K562 (cell line): ENCODE measurements at regions not wholly inside any gene's neighbourhood (a gene's known extent, or its start where the extent isn't known, plus 50 kb on each side); places are given as distances from the start of the nearest gene placed in this dataset.

Experiments used
- ATAC-seq: fragments of 200-7000 bp; cut with Tn5 transposase; 3 replicates; pipeline ENCODE4 v1.9.1; 2020; ENCODE audit warnings: moderate library complexity
- BruUV-seq: library from RNA; stranded (reverse); fragments of 400-500 nt; replicated peaks from 2 replicates; lab custom pipeline; 2021; lab: Mats Ljungman, UMichigan
- CTCF ChIA-PET: fragments of 300-600 bp; formaldehyde crosslinking; extraction: SDS; loops from one replicate; lab custom pipeline; 2021; ENCODE audit warnings: low intra/inter-chr PET ratio; lab: Yijun Ruan, JAX
- POLR2A ChIA-PET: fragments of 300-600, 350-650 bp; sonication (Branson Sonifier 250); formaldehyde crosslinking; extraction: SDS; loops from one replicate; lab custom pipeline; 2021; ENCODE audit warnings: antibody characterized with exemption, inconsistent platforms; lab: Yijun Ruan, JAX
- DNase-seq, 4 experiments: peaks; one replicate each; pipeline versions ENCODE4 v3.0.0 to v3.0.0-alpha.2; 2011 to 2018; ENCODE audit warnings: low spot score in 3 of 4, mixed read lengths in 3 of 4; ENCODE audit errors: extremely low read depth in 1 of 4
- FAIRE-seq: peaks from 2 replicates; lab custom pipeline; 2011; peaks lifted over from hg19 to GRCh38; lab: Jason Lieb, UNC
- H2AFZ ChIP-seq: 2 replicates; pipeline ENCODE4 v1.6.0; 2011; ENCODE audit warnings: low read depth, low read length, control low read depth, inconsistent platforms
- H3K27ac ChIP-seq: fragments of 200-600 bp; 3 replicates; pipeline ENCODE4 v1.8.0; 2011; ENCODE audit warnings: low read depth, mild to moderate bottlenecking, control low read depth, inconsistent platforms, low read length, moderate library complexity, mixed read lengths; ENCODE audit errors: extremely low read depth
- H3K27me3 ChIP-seq, 2 experiments: fragments of 300-600 bp in 1 of 2; 2 replicates in 1 of 2; 3 replicates in 1 of 2; pipeline versions ENCODE4 v1.6.0 to v1.8.0; 2011; ENCODE audit warnings: inconsistent platforms in 2 of 2, low read length in 2 of 2, mild to moderate bottlenecking in 1 of 2, mixed read lengths in 1 of 2, moderate library complexity in 1 of 2; ENCODE audit not compliant: control insufficient read depth in 2 of 2, insufficient read depth in 2 of 2
- H3K36me3 ChIP-seq: fragments of 300-600 bp; 3 replicates; pipeline ENCODE4 v1.8.0; 2011; ENCODE audit warnings: mild to moderate bottlenecking, low read length, inconsistent platforms; ENCODE audit not compliant: control insufficient read depth, insufficient read depth
- H3K4me1 ChIP-seq, 2 experiments: fragments of 200-600 bp in 1 of 2; replicated peaks in 1 of 2; 2 replicates in 1 of 2; 3 replicates in 1 of 2; pipeline versions ENCODE4 v1.5.1 to v1.8.0; 2011; ENCODE audit warnings: inconsistent platforms in 2 of 2, low read length in 2 of 2, mild to moderate bottlenecking in 1 of 2, mixed read lengths in 1 of 2, moderate library complexity in 1 of 2; ENCODE audit not compliant: control insufficient read depth in 2 of 2, insufficient read depth in 2 of 2
- H3K4me2 ChIP-seq: 2 replicates; pipeline ENCODE4 v1.6.1; 2011; ENCODE audit warnings: low read length, control low read depth, inconsistent platforms, mixed read lengths; ENCODE audit not compliant: insufficient read depth
- H3K4me3 ChIP-seq: fragments of 200-600 bp; sonication (generic), shearing (Covaris generic); 2 replicates; pipeline ENCODE4 v1.5.1; 2016; ENCODE audit warnings: control low read depth, inconsistent platforms
- H3K79me2 ChIP-seq: fragments of 200-600 bp; 3 replicates; pipeline ENCODE4 v1.8.0; 2011; ENCODE audit warnings: low read length, inconsistent platforms; ENCODE audit not compliant: control insufficient read depth, insufficient read depth
- H3K9ac ChIP-seq, 2 experiments: 2 replicates each; pipeline versions ENCODE4 v1.6.0 to v1.6.1; 2011; ENCODE audit warnings: low read depth in 2 of 2, low read length in 2 of 2, control low read depth in 1 of 2, inconsistent platforms in 1 of 2, mild to moderate bottlenecking in 1 of 2, mixed read lengths in 1 of 2; ENCODE audit not compliant: insufficient read depth in 1 of 2
- H3K9me1 ChIP-seq: one replicate; pipeline ENCODE4 v1.6.0; 2011; ENCODE audit warnings: inconsistent platforms, mild to moderate bottlenecking, low read length, moderate library complexity; ENCODE audit not compliant: control insufficient read depth, insufficient read depth
- H3K9me3 ChIP-seq: replicated peaks from 2 replicates; pipeline ENCODE4 v1.5.1; 2011; ENCODE audit warnings: low read depth, low read length, inconsistent platforms; ENCODE audit not compliant: control insufficient read depth, insufficient read depth
- H4K20me1 ChIP-seq: replicated peaks from 2 replicates; pipeline ENCODE4 v1.6.1; 2011; ENCODE audit warnings: low read length, inconsistent platforms, mixed read lengths; ENCODE audit not compliant: control insufficient read depth, insufficient read depth
- AFF1 ChIP-seq, 2 experiments: fragments of 450-650 bp; IDR thresholded peaks; 2 replicates each; pipeline ENCODE4 v1.6.1; 2018; ENCODE audit warnings: mild to moderate bottlenecking in 2 of 2, low read depth in 1 of 2; ENCODE audit not compliant: partially characterized antibody in 2 of 2
- EP300 ChIP-seq: IDR thresholded peaks from 2 replicates; pipeline ENCODE4 v1.6.1; 2012; ENCODE audit warnings: low read length, improper control_type of control experiment
- MBD2 ChIP-seq: sonication (generic); IDR thresholded peaks from 2 replicates; pipeline ENCODE4 v1.6.1; 2016; ENCODE audit warnings: low read depth, borderline replicate concordance
- ZBTB12 ChIP-seq: fragments of 250-450 bp; sonication (Bioruptor Pico); IDR thresholded peaks from 2 replicates; pipeline ENCODE4 v1.4.0; 2020
- ZBTB9 ChIP-seq: fragments of 450-650 bp; formaldehyde crosslinking; IDR thresholded peaks from 2 replicates; pipeline ENCODE4 v1.4.0; 2020; ENCODE audit warnings: mild to moderate bottlenecking, moderate library complexity
- ZNF780A ChIP-seq: fragments of 250-450 bp; sonication (Bioruptor Pico); IDR thresholded peaks from 2 replicates; pipeline ENCODE4 v1.5.0; 2021; ENCODE audit warnings: mild to moderate bottlenecking
- in situ Hi-C: fragments of 300-500 bp; cut with MboI; formaldehyde crosslinking; loops from 4 replicates; pipeline ENCODE4 v1.15.0; 2018; ENCODE audit warnings: inconsistent platforms, mixed read lengths
- intact Hi-C: fragments of 100-400 bp; cut with micrococcal nuclease; formaldehyde crosslinking; loops from 2 replicates; pipeline ENCODE4 v1.14.2; 2022

GRCh38 chr12:42823679-42824078 is 234.1 kb upstream of the PRICKLE1 start:
- DNase-seq, result no peak

More at GRCh38 chr12:42823679-42824078, 234.1 kb upstream of the PRICKLE1 start:
- H3K9me1 ChIP-seq, result no peaks in the 10 kb centered on the region
- peak; percentile 49 for FAIRE-seq
- in situ Hi-C loops (no loop called here), intact Hi-C loops (no loop called here)
- no peaks in the 10 kb centered on the region for H3K4me1 ChIP-seq
- no peaks in the 10 kb centered on the region for H3K79me2 ChIP-seq
- H4K20me1 ChIP-seq, result no peaks in the 10 kb centered on the region
- H3K9ac ChIP-seq, result no peak overlapping the region
- ChIA-PET POLR2A (no interaction called here), CTCF (no interaction called here)
- no peak overlapping the region for H2AFZ ChIP-seq
- no peaks in the 10 kb centered on the region for H3K9me3 ChIP-seq
- no peak overlapping the region for H3K27ac ChIP-seq
- no TSS peak for BruUV-seq
- H3K36me3 ChIP-seq, result no peaks in the 10 kb centered on the region
- no peak overlapping the region for H3K4me2 ChIP-seq
- H3K4me3 ChIP-seq, result no peak overlapping the region
- ATAC-seq, result no peak
- no peak for TF ChIP-seq ZBTB12 (CRISPR knock-in tag)
- TF ChIP-seq ZNF780A, result no peak
- TF ChIP-seq AFF1 (IDR thresholded peaks at IDR 0.05; ENCODE audit: low read depth in 1 of 2, partially characterized antibody in 2 of 2), result no peak
- no peak for TF ChIP-seq EP300
- no peak for TF ChIP-seq MBD2
- TF ChIP-seq ZBTB9 (CRISPR knock-in tag), result no peak
- no peaks in the 10 kb centered on the region for H3K27me3 ChIP-seq
